ENCODE measurements at regions not wholly inside any gene's neighbourhood (a gene's known extent, or its start where the extent isn't known, plus 50 kb on each side); places are given as distances from the start of the nearest gene placed in this dataset.
"Not testable (repeated sequence)": the region's sequence is repeated elsewhere in the genome, so short reads cannot be mapped to it uniquely, and the experiment has no call there.

- no peak for FAIRE-seq
Measured at GRCh38 chr3:104297617-104298016, 1069.1 kb upstream of the ALCAM start.

- FAIRE-seq, result no peak
Measured at GRCh38 chr3:104298662-104299061, 1068.0 kb upstream of the ALCAM start.

GRCh38 chr3:104316118-104316517, 1050.6 kb upstream of the ALCAM start:
- no peak for FAIRE-seq

GRCh38 chr3:104323226-104323625, 1043.5 kb upstream of the ALCAM start:
- FAIRE-seq, result no peak

- no peak for FAIRE-seq
Measured at GRCh38 chr3:104347291-104347690, 1019.4 kb upstream of the ALCAM start.

- no peak for FAIRE-seq
Measured at GRCh38 chr3:104349836-104350235, 1016.9 kb upstream of the ALCAM start.

GRCh38 chr3:104353951-104354350, 1012.8 kb upstream of the ALCAM start:
- FAIRE-seq, result no peak

- FAIRE-seq, result no peak
Measured at GRCh38 chr3:104359546-104359945, 1007.2 kb upstream of the ALCAM start.

GRCh38 chr3:104360038-104360437, 1006.7 kb upstream of the ALCAM start:
- FAIRE-seq, result no peak

GRCh38 chr3:104361748-104362147, 1005.0 kb upstream of the ALCAM start:
- FAIRE-seq, result not testable (repeated sequence)

- no peak for FAIRE-seq
Measured at GRCh38 chr3:104362319-104362718, 1004.4 kb upstream of the ALCAM start.

- FAIRE-seq, result no peak
Measured at GRCh38 chr3:104367000-104367399, 999.7 kb upstream of the ALCAM start.

GRCh38 chr3:104368760-104369159, 997.9 kb upstream of the ALCAM start:
- FAIRE-seq, result no peak

- no peak for FAIRE-seq
Measured at GRCh38 chr3:104385421-104385820, 981.3 kb upstream of the ALCAM start.

- no peak for FAIRE-seq
Measured at GRCh38 chr3:104388619-104389018, 978.1 kb upstream of the ALCAM start.

GRCh38 chr3:104392327-104392726, 974.4 kb upstream of the ALCAM start:
- FAIRE-seq, result no peak

- FAIRE-seq, result no peak
Measured at GRCh38 chr3:104396974-104397669, 969.6 kb upstream of the ALCAM start.

- FAIRE-seq, result no peak
Measured at GRCh38 chr3:104397713-104398112, 969.0 kb upstream of the ALCAM start.

GRCh38 chr3:104402902-104403301, 963.8 kb upstream of the ALCAM start:
- no peak for FAIRE-seq

- FAIRE-seq, result no peak
Measured at GRCh38 chr3:104411757-104412156, 955.0 kb upstream of the ALCAM start.

- FAIRE-seq, result no peak
Measured at GRCh38 chr3:104412608-104413580, 953.8 kb upstream of the ALCAM start.

GRCh38 chr3:104428337-104428925, 938.3 kb upstream of the ALCAM start:
- FAIRE-seq, result no peak

GRCh38 chr3:104429727-104430126, 937.0 kb upstream of the ALCAM start:
- FAIRE-seq, result no peak

- no peak for FAIRE-seq
Measured at GRCh38 chr3:104436506-104436905, 930.2 kb upstream of the ALCAM start.

Data from colon (tissue), 2 donors.